ENCODE measurements at regions not wholly inside any gene's neighbourhood (a gene's known extent, or its start where the extent isn't known, plus 50 kb on each side); places are given as distances from the start of the nearest gene placed in this dataset.

GRCh38 chr4:15198070-15198727 is 195.9 kb downstream of the CPEB2 start:
- TF ChIP-seq CTCF (IDR thresholded peaks at IDR 0.05; ENCODE audit: low read depth, low read length, poor library complexity, severe bottlenecking): no peak
- no peak for TF ChIP-seq EZH2phosphoT487 (IDR thresholded peaks at IDR 0.05; ENCODE audit: borderline replicate concordance, low read length)

Measured in DOHH2 (cell line).